Thymus (tissue), 11 donors: ENCODE measurements at regions not wholly inside any gene's neighbourhood (a gene's known extent, or its start where the extent isn't known, plus 50 kb on each side); places are given as distances from the start of the nearest gene placed in this dataset.
A peak's percentile ranks its signal among the peaks of the same experiment; 100 is the strongest.

Experiments used
- DNase-seq, 9 donors: peaks; one replicate each; pipeline ENCODE4 v3.0.0-alpha.2; 2013; ENCODE audit warnings: low spot score in 9 of 9, low read depth in 6 of 9, missing footprints in 1 of 9
- H3K27ac ChIP-seq, 2 donors: one replicate each; pipeline ENCODE4 v1.5.1; 2013; ENCODE audit warnings: control low read depth in 1 of 2, low read depth in 1 of 2, low read length in 1 of 2, mild to moderate bottlenecking in 1 of 2, moderate library complexity in 1 of 2
- H3K27me3 ChIP-seq, 2 donors: one replicate each; pipeline ENCODE4 v1.5.1; 2013; ENCODE audit warnings: low read length in 1 of 2; ENCODE audit not compliant: control insufficient read depth in 2 of 2, insufficient read depth in 1 of 2
- H3K36me3 ChIP-seq, 2 donors: one replicate each; pipeline ENCODE4 v1.5.1; 2013; ENCODE audit warnings: low read length in 1 of 2, mild to moderate bottlenecking in 1 of 2, moderate library complexity in 1 of 2; ENCODE audit not compliant: control insufficient read depth in 2 of 2, insufficient read depth in 2 of 2
- H3K4me1 ChIP-seq, 2 donors: one replicate each; pipeline ENCODE4 v1.5.1; 2013; ENCODE audit warnings: low read length in 2 of 2; ENCODE audit not compliant: control insufficient read depth in 2 of 2, insufficient read depth in 2 of 2
- H3K4me3 ChIP-seq, 2 donors: one replicate each; pipeline ENCODE4 v1.5.1; 2013; ENCODE audit warnings: low read length in 2 of 2, control low read depth in 1 of 2, mild to moderate bottlenecking in 1 of 2
- H3K9me3 ChIP-seq, 2 donors: one replicate each; pipeline ENCODE4 v1.5.1; 2013; ENCODE audit warnings: low read length in 1 of 2, mild to moderate bottlenecking in 1 of 2; ENCODE audit not compliant: control insufficient read depth in 2 of 2, insufficient read depth in 1 of 2
- WGBS: extraction: QIAGEN DNeasy Blood & Tissue Kit; methylation state at CpG from one replicate; pipeline ENCODE4 v1.1.7; 2013; 5-methylcytosine and 5-hydroxymethylcytosine counted together
- donor health status: healthy.

DNA sequence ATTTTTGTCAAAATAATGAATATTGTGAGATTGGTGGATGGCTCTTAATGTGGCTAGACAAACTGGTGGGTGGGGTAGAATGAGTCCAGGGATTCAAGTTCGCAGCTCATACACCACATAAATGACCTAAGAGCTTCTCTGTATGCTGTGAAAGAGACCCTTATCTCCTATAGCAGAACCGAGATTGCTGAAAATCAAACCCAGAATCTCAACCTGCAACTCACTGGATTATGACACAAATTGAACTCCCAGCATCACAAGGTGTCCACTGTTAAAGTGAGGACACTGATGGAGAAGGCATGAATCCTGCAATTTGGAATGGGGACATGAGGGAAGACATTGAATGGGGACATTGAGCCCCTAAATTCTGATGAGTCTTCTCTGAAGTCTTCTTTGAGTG, 51.3 kb upstream of the CNKSR3 start:
- no peak for DNase-seq
- H3K4me1 ChIP-seq, result no peaks in the 10 kb centered on the region
- no peaks in the 10 kb centered on the region for H3K36me3 ChIP-seq
- no peaks in the 10 kb centered on the region for H3K9me3 ChIP-seq
- no peak overlapping the region for H3K4me3 ChIP-seq
- 97% methylated on average over 2 of the region's 2 CpGs for WGBS
- H3K27ac ChIP-seq, result no peak overlapping the region
- no peaks in the 10 kb centered on the region for H3K27me3 ChIP-seq

DNA sequence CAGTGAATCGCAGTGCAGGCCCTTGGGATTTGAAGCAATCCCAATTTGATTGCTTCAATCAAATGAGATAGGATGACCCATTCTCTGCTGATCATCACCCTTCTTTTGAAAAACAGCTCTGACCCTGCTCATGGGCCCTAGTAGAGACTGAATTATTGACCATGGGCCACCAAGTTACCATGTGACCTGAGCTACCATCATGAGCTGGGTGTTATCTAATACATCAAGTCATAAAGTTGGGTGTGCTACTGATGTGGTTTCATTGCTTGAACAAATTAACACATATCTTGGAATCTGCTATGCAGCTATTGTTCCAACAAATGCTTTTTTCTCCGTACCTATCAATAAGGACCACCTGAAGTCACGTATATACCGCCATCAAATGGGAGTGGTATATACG, 54.8 kb upstream of the CNKSR3 start:
- H3K27ac ChIP-seq, result no peak overlapping the region
- no peaks in the 10 kb centered on the region for H3K27me3 ChIP-seq
- H3K9me3 ChIP-seq, result no peaks in the 10 kb centered on the region
- H3K36me3 ChIP-seq, result no peaks in the 10 kb centered on the region
- no peaks in the 10 kb centered on the region for H3K4me1 ChIP-seq
- no peak overlapping the region for H3K4me3 ChIP-seq
- no peak for DNase-seq
- WGBS, result 96% methylated on average over 5 of the region's 5 CpGs

DNA sequence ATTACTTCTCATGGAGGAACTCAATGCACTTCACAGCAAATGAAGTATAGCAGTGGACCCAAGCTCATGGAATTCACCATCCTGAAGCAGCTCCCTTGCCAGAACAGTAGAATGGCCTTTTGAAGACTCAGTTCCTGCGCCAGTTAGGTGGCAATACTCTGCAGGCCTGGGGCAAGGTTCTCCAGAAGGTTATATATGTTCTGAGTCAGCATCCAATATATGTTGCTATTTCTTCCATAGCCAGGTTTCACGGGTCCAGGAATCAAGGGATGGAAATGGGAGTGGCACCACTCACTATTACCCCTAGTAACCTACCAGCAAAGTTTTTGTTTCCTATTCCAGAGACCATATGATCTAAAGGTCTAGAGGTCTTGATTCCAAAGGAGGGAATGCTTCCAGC, 56.4 kb upstream of the CNKSR3 start:
- no peaks in the 10 kb centered on the region for H3K4me1 ChIP-seq
- 94% methylated on average over 2 of the region's 2 CpGs for WGBS
- no peaks in the 10 kb centered on the region for H3K36me3 ChIP-seq
- DNase-seq, result no peak
- H3K27me3 ChIP-seq, result no peaks in the 10 kb centered on the region
- no peak overlapping the region for H3K4me3 ChIP-seq
- H3K27ac ChIP-seq, result no peak overlapping the region
- no peaks in the 10 kb centered on the region for H3K9me3 ChIP-seq

DNA sequence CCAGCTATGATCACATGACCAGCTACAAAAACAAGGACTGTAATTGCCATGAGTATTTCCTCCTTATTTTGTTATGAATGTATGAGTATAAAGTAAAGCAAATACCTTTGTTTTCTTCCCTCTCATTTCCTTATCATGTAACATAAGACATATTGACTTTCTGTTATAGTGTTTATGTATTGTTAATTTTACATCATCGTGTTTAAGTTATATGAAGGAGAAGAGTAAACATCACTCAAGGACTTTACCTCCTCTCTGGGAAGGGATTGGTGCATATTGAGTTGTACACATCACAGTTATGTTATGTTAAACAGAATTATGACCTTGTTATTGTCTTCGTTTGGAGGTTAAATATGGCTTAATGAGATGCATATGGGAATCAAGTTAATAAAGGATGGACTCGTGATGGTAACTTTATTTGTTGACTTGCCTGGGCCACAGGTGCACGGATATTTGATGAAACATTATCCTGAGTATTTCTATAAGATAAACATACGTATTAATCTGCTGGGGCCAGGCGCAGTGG, 57.3 kb upstream of the CNKSR3 start:
- H3K36me3 ChIP-seq, result no peaks in the 10 kb centered on the region
- H3K4me3 ChIP-seq, result no peak overlapping the region
- no peaks in the 10 kb centered on the region for H3K9me3 ChIP-seq
- no peaks in the 10 kb centered on the region for H3K27me3 ChIP-seq
- 96% methylated on average over 6 of the region's 6 CpGs for WGBS
- DNase-seq, result no peak
- H3K4me1 ChIP-seq, result no peaks in the 10 kb centered on the region
- no peak overlapping the region for H3K27ac ChIP-seq

DNA sequence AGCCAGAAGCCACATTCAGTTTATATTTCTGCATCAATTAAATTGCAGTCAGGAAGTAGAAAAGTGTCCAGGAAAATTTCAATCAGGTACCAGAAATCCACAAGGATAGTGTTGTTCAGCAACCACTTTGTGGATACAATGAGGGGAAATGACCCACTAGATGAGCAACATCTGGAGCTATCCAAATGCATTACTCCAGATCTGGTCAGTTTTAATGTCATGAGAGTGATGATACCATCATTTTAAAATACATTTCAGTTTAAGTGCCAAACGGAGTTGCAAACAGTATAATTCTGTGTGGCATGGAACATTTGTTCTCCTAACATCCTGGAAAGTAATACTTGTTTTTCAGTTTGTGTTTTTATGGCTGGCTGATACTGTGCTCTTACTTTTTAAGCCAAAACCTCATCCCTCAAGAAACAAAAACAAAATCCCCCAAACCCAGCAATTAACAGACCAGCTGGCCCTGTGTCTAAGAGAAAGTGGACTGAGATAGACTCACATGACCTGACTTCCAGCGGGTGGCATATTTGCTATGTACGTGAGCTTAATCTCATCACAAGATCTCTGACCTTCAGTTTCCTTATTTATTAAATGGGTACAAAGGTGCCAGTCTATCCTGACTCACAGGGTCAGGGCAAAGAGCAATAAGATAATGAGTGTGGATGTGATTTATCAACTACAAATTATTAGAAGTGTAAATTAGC, 58.8 kb upstream of the CNKSR3 start:
- Histone ChIP-seq H3K27me3 (no peaks in the 10 kb centered on the region), H3K4me3 (no peak overlapping the region), H3K27ac (no peak overlapping the region), H3K4me1 (no peaks in the 10 kb centered on the region), H3K36me3 (no peaks in the 10 kb centered on the region), H3K9me3 (no peaks in the 10 kb centered on the region)
- no peak for DNase-seq
- WGBS, result 87% methylated on average over 3 of the region's 3 CpGs

DNA sequence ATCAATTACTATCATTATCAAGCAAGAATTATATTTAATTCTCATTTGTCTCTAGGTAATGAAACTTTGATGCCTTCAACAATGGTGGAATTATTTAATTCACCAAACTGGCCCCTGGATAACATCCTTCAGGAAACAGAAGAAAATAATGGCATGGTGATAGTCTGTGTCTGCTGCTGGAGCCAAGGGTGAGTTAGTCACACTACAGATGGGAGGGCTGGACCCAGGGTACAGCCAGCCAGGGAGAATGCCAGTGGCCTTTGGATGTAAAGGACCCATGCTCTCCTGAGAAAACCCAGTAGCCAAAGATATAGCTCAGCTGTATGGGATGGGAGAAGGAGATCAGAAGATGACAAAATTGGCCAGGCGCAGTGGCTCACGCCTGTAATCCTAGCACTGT, 60.0 kb upstream of the CNKSR3 start:
- WGBS, result 100% methylated on average over 2 of the region's 2 CpGs
- H3K36me3 ChIP-seq, result no peaks in the 10 kb centered on the region
- H3K4me1 ChIP-seq, result no peaks in the 10 kb centered on the region
- H3K4me3 ChIP-seq, result no peak overlapping the region
- no peak for DNase-seq
- no peaks in the 10 kb centered on the region for H3K27me3 ChIP-seq
- H3K9me3 ChIP-seq, result peaks cover 0 to 1% of the 10 kb centered on the region in 2 donors
- no peak overlapping the region for H3K27ac ChIP-seq

DNA sequence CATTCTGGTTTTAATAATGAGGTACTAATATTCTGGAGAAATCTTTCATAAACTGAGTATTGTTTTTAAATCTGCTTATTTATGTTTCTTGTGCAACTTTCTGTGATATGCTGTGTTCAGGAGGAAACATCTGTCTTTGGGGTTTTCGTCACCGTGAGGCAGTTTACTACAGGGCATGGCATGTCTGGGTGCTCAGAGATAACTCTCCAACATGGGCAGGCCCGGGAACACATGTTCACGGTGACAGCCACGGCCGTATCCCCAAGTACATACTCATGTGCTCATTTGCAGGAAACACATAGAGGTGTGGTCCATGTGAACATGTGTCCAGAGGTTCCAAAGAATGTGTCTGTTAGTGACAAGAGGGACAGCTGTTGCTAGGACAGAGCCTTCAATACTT, 62.1 kb upstream of the CNKSR3 start:
- Histone ChIP-seq H3K27ac (no peak overlapping the region), H3K9me3 (peaks cover 0 to 1% of the 10 kb centered on the region in 2 donors), H3K4me3 (no peak overlapping the region), H3K36me3 (no peaks in the 10 kb centered on the region), H3K4me1 (no peaks in the 10 kb centered on the region), H3K27me3 (no peaks in the 10 kb centered on the region)
- WGBS, result 12% methylated on average over 6 of the region's 6 CpGs
- peak in 1 of 9 donors; percentile 3 for DNase-seq

DNA sequence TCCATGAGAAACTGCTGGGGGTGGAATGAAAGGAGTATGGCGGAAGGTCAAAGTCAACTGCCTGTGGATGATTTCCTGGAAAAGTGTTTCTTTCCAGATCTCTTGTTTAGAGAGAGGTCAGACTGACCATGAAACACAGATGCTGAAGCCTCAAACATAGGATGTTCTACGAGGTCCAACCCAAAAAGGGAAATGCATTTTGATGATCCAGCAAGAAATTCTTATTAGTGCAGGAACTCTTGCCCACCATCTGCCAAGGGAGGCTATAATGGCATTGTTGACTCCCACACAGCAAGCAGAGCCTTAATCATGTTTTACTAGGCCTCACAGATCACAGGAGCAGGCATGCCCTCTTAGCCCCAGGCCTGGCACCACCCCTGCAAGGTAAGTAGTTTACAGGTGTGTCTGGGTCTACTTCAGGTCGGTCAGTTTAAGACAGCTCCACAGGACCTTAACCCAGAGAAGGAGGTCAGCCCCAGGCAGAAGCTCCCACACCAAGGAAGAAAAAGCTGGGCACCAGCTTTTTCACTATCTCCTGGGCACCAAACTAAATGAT, 67.6 kb upstream of the CNKSR3 start:
- no peak for DNase-seq
- Histone ChIP-seq H3K27ac (no peak overlapping the region), H3K36me3 (no peaks in the 10 kb centered on the region), H3K9me3 (peaks cover 0 to 1% of the 10 kb centered on the region in 2 donors), H3K4me1 (no peaks in the 10 kb centered on the region), H3K27me3 (no peaks in the 10 kb centered on the region), H3K4me3 (no peak overlapping the region)
- WGBS, result 97% methylated on average over 3 of the region's 3 CpGs

DNA sequence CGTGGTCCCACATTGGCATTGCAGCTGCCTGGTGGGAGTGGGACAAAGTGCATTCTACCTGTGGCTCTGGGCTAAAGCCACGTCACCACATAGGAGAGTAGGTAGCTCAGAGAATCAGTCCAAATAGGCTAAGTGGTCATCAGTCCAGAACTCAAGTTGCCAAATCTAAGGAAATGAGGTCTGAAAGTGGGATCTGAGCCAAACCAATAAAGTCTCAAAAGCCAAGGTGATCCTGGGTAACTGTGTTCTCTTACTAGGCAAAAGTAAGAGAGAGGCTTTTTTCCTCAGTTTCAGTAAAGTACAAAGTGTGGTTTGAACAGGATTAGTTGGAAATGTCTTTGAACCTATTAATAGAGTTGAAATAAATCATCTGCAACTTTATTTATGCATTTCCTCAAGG, 68.6 kb upstream of the CNKSR3 start:
- 96% methylated on average over 2 of the region's 2 CpGs for WGBS
- Histone ChIP-seq H3K9me3 (peaks cover 0 to 1% of the 10 kb centered on the region in 2 donors), H3K27ac (no peak overlapping the region)

More for the DNA sequence above, 68.6 kb upstream of the CNKSR3 start:
- Histone ChIP-seq H3K36me3 (no peaks in the 10 kb centered on the region), H3K4me3 (no peak overlapping the region), H3K4me1 (no peaks in the 10 kb centered on the region), H3K27me3 (no peaks in the 10 kb centered on the region)
- no peak for DNase-seq
